HCT116 (cell line): ENCODE measurements at regions not wholly inside any gene's neighbourhood (a gene's known extent, or its start where the extent isn't known, plus 50 kb on each side); places are given as distances from the start of the nearest gene placed in this dataset.

ENCODE experiments used
- ATAC-seq: fragments of 200-7000 bp; cut with Tn5 transposase; 2 replicates; pipeline ENCODE4 v1.9.1; 2020; ENCODE audit warnings: mild to moderate bottlenecking, moderate library complexity
- BruUV-seq: library from RNA; stranded (reverse); fragments of 400-500 nt; replicated peaks from 2 replicates; lab custom pipeline; 2021; lab: Mats Ljungman, UMichigan
- CTCF ChIA-PET: fragments of 300-600 bp; sonication (Branson Sonifier 250); formaldehyde crosslinking; loops from one replicate; lab custom pipeline; 2021; ENCODE audit warnings: antibody characterized with exemption; lab: Charles Lee
- POLR2A ChIA-PET: fragments of 300-600, 350-600 bp; sonication (Branson Sonifier 250); formaldehyde crosslinking; loops from one replicate; lab custom pipeline; 2021; ENCODE audit warnings: antibody characterized with exemption; lab: Charles Lee
- RAD21 ChIA-PET, 2 experiments: fragments of 300-600 bp; sonication (Branson Sonifier 250); formaldehyde crosslinking; loops; one replicate each; lab custom pipeline; 2023; ENCODE audit warnings: low total read pairs in 2 of 2; ENCODE audit not compliant: uncharacterized antibody in 2 of 2, unreplicated experiment in 2 of 2, low non-redundant PET in 1 of 2; lab: Charles Lee
- DNase-seq: peaks from one replicate; pipeline ENCODE4 v3.0.0-alpha.2; 2010; ENCODE audit warnings: low read depth, low spot score
- H2AFZ ChIP-seq: fragments of 200-600 bp; shearing (Covaris generic), sonication (generic); 2 replicates; pipeline ENCODE4 v1.6.1; 2017; ENCODE audit warnings: low read depth, mixed run types, mixed read lengths, antibody characterized with exemption, low read length; ENCODE audit not compliant: poor library complexity, severe bottlenecking
- H3K27ac ChIP-seq: 2 replicates; pipeline ENCODE4 v1.5.1; 2012; ENCODE audit warnings: low read depth, low read length
- H3K27me3 ChIP-seq: fragments of 200-600 bp; sonication (generic); 2 replicates; pipeline ENCODE4 v1.6.1; 2016; ENCODE audit warnings: mixed run types, low read length, mixed read lengths; ENCODE audit not compliant: insufficient read depth
- H3K36me3 ChIP-seq, 2 experiments: fragments of 200-500 bp in 1 of 2; fragments of 200-600 bp in 1 of 2; sonication (Bioruptor generic) in 1 of 2; sonication (generic) in 1 of 2; 2 replicates each; pipeline versions ENCODE4 v1.5.1 to v1.6.1; 2014 to 2016; ENCODE audit warnings: low read length in 2 of 2, inconsistent platforms in 1 of 2, mixed read lengths in 1 of 2, mixed run types in 1 of 2; ENCODE audit not compliant: insufficient read depth in 2 of 2, control insufficient read depth in 1 of 2
- H3K4me1 ChIP-seq, 2 experiments: fragments of 200-600 bp in 1 of 2; sonication (generic) in 1 of 2; 2 replicates each; pipeline versions ENCODE4 v1.5.1 to v1.6.1; 2012 to 2017; ENCODE audit warnings: low read length in 2 of 2, inconsistent platforms in 1 of 2, mild to moderate bottlenecking in 1 of 2, mixed read lengths in 1 of 2, mixed run types in 1 of 2, moderate library complexity in 1 of 2; ENCODE audit not compliant: insufficient read depth in 2 of 2, control insufficient read depth in 1 of 2
- H3K4me2 ChIP-seq: fragments of 200-600 bp; sonication (generic); 2 replicates; pipeline ENCODE4 v1.6.1; 2017; ENCODE audit warnings: mixed run types, low read length, mixed read lengths
- H3K4me3 ChIP-seq, 2 experiments: fragments of 200-600 bp in 1 of 2; sonication (generic) in 1 of 2; replicated peaks in 1 of 2; 2 replicates each; pipeline ENCODE4 v1.5.1; 2011 to 2016; ENCODE audit warnings: low read length in 2 of 2, control low read depth in 1 of 2, low read depth in 1 of 2, mild to moderate bottlenecking in 1 of 2, mixed read lengths in 1 of 2, mixed run types in 1 of 2
- H3K79me2 ChIP-seq: fragments of 200-600 bp; sonication (generic); 2 replicates; pipeline ENCODE4 v1.6.1; 2017; ENCODE audit warnings: mild to moderate bottlenecking, mixed run types, low read length, moderate library complexity, mixed read lengths; ENCODE audit not compliant: insufficient read depth
- H3K9ac ChIP-seq: fragments of 200-600 bp; sonication (generic); 2 replicates; pipeline ENCODE4 v1.6.1; 2016; ENCODE audit warnings: low read length, mixed read lengths
- H3K9me2 ChIP-seq: fragments of 200-600 bp; sonication (generic), shearing (Covaris generic); 2 replicates; pipeline ENCODE4 v1.6.1; 2017; ENCODE audit warnings: mixed run types, mild to moderate bottlenecking, moderate library complexity; ENCODE audit not compliant: insufficient read depth
- H3K9me3 ChIP-seq, 2 experiments: fragments of 200-500 bp in 1 of 2; fragments of 200-600 bp in 1 of 2; sonication (Bioruptor generic) in 1 of 2; sonication (generic) in 1 of 2; 2 replicates each; pipeline ENCODE4 v1.6.1; 2014 to 2017; ENCODE audit warnings: low read length in 2 of 2, mixed read lengths in 2 of 2, inconsistent platforms in 1 of 2, low read depth in 1 of 2, mild to moderate bottlenecking in 1 of 2, mixed run types in 1 of 2, moderate library complexity in 1 of 2; ENCODE audit not compliant: control insufficient read depth in 1 of 2, insufficient read depth in 1 of 2
- H4K20me1 ChIP-seq: fragments of 200-600 bp; sonication (generic), shearing (Covaris generic); 2 replicates; pipeline ENCODE4 v1.6.1; 2017; ENCODE audit warnings: mixed run types, mild to moderate bottlenecking, moderate library complexity; ENCODE audit not compliant: insufficient read depth
- CBX3 ChIP-seq: IDR thresholded peaks from 2 replicates; pipeline ENCODE4 v1.6.1; 2012; ENCODE audit warnings: low read depth
- CEBPB ChIP-seq: IDR thresholded peaks from 2 replicates; pipeline ENCODE4 v1.6.1; 2012; ENCODE audit warnings: low read depth
- ELF1 ChIP-seq: IDR thresholded peaks from 2 replicates; pipeline ENCODE4 v1.6.1; 2012; ENCODE audit warnings: low read depth, borderline replicate concordance
- EZH2 ChIP-seq: fragments of 200-600 bp; sonication (generic); IDR thresholded peaks from 2 replicates; pipeline ENCODE4 v1.6.1; 2017; ENCODE audit warnings: antibody characterized with exemption, mixed run types
- EZH2phosphoT487 ChIP-seq: fragments of 200-600 bp; IDR thresholded peaks from 2 replicates; pipeline ENCODE4 v1.6.1; 2018; ENCODE audit warnings: antibody characterized with exemption, borderline replicate concordance
- FOSL1 ChIP-seq: IDR thresholded peaks from 2 replicates; pipeline ENCODE4 v1.6.1; 2012; ENCODE audit warnings: low read depth
- MAX ChIP-seq: IDR thresholded peaks from 2 replicates; pipeline ENCODE4 v1.6.1; 2012
- POLR2AphosphoS5 ChIP-seq: IDR thresholded peaks from 2 replicates; pipeline ENCODE4 v1.6.1; 2011; ENCODE audit warnings: mild to moderate bottlenecking, low read depth, low read length, moderate library complexity
- REST ChIP-seq: IDR thresholded peaks from 2 replicates; pipeline ENCODE4 v1.6.1; 2012; ENCODE audit warnings: low read depth
- SIN3A ChIP-seq: IDR thresholded peaks from 2 replicates; pipeline ENCODE4 v1.6.1; 2012; ENCODE audit warnings: low read depth
- SP1 ChIP-seq: IDR thresholded peaks from 2 replicates; pipeline ENCODE4 v1.6.1; 2012; ENCODE audit warnings: low read depth
- SRF ChIP-seq: IDR thresholded peaks from 2 replicates; pipeline ENCODE4 v1.6.1; 2012; ENCODE audit warnings: low read depth
- TCF7L2 ChIP-seq: IDR thresholded peaks from 2 replicates; pipeline ENCODE4 v1.7.0; 2011; ENCODE audit warnings: borderline replicate concordance, inconsistent platforms; ENCODE audit not compliant: insufficient read depth, insufficient read length; ENCODE audit errors: extremely low read depth
- ZFX ChIP-seq: fragments of 450-650 bp; IDR thresholded peaks from 2 replicates; pipeline ENCODE4 v1.6.1; 2017
- ZNF274 ChIP-seq: fragments of 200-500 bp; sonication (Bioruptor generic); IDR thresholded peaks from 2 replicates; pipeline ENCODE4 v1.6.1; 2014; ENCODE audit warnings: mild to moderate bottlenecking, low read depth, low read length, inconsistent platforms
- intact Hi-C: fragments of 100-400 bp; cut with micrococcal nuclease; formaldehyde crosslinking; loops from 2 replicates; pipeline ENCODE4 v1.10.0; 2022
- TF ChIP-seq, protein P1 (sequence below), 3 experiments: fragments of 200-600 bp in 1 of 3; sonication (generic) in 1 of 3; IDR thresholded peaks in 2 of 3; conservative IDR thresholded peaks in 1 of 3; 2 replicates each; pipeline ENCODE4 v1.5.1; 2012 to 2017; ENCODE audit warnings: low read depth in 2 of 3, low read length in 2 of 3, antibody characterized with exemption in 1 of 3, borderline replicate concordance in 1 of 3, control low read depth in 1 of 3, mild to moderate bottlenecking in 1 of 3, mixed read lengths in 1 of 3, mixed run types in 1 of 3, moderate library complexity in 1 of 3; ENCODE audit not compliant: insufficient read depth in 1 of 3
- TF ChIP-seq, protein P2 (sequence below): IDR thresholded peaks from 2 replicates; pipeline ENCODE4 v1.6.1; 2011; ENCODE audit warnings: mild to moderate bottlenecking, low read length, moderate library complexity; ENCODE audit not compliant: insufficient replicate concordance; ENCODE audit errors: extremely low read depth

- ChIA-PET RAD21 (no interaction called here), CTCF (no interaction called here), POLR2A (no interaction called here)
- DNase-seq (no peak), ATAC-seq (no peak)
- Histone ChIP-seq H2AFZ (no peak overlapping the region), H3K4me2 (no peak overlapping the region), H3K27ac (no peak overlapping the region), H3K9me3 (no peaks in the 10 kb centered on the region), H3K9ac (no peak overlapping the region), H3K4me3 (no peak overlapping the region), H3K27me3 (no peaks in the 10 kb centered on the region), H4K20me1 (no peaks in the 10 kb centered on the region), H3K79me2 (no peaks in the 10 kb centered on the region), H3K4me1 (no peaks in the 10 kb centered on the region), H3K9me2 (no peaks in the 10 kb centered on the region), H3K36me3 (no peaks in the 10 kb centered on the region)
- BruUV-seq = no TSS peak
- no peak for TF ChIP-seq SIN3A
- TF ChIP-seq, protein P1, sequence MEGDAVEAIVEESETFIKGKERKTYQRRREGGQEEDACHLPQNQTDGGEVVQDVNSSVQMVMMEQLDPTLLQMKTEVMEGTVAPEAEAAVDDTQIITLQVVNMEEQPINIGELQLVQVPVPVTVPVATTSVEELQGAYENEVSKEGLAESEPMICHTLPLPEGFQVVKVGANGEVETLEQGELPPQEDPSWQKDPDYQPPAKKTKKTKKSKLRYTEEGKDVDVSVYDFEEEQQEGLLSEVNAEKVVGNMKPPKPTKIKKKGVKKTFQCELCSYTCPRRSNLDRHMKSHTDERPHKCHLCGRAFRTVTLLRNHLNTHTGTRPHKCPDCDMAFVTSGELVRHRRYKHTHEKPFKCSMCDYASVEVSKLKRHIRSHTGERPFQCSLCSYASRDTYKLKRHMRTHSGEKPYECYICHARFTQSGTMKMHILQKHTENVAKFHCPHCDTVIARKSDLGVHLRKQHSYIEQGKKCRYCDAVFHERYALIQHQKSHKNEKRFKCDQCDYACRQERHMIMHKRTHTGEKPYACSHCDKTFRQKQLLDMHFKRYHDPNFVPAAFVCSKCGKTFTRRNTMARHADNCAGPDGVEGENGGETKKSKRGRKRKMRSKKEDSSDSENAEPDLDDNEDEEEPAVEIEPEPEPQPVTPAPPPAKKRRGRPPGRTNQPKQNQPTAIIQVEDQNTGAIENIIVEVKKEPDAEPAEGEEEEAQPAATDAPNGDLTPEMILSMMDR (IDR thresholded peaks at IDR 0.05 in 2 of 3, conservative IDR thresholded peaks at IDR 0.05 in 1 of 3; ENCODE audit: borderline replicate concordance in 1 of 3, insufficient read depth in 1 of 3, low read depth in 2 of 3, low read length in 2 of 3) = no peak
- no peak for TF ChIP-seq ZFX
- no peak for TF ChIP-seq ELF1
- TF ChIP-seq REST = no peak
- no peak for TF ChIP-seq MAX
- TF ChIP-seq SRF = no peak
- TF ChIP-seq EZH2 = no peak
- no peak for TF ChIP-seq CBX3
- TF ChIP-seq FOSL1 = no peak
- TF ChIP-seq POLR2AphosphoS5 = no peak
- no peak for TF ChIP-seq TCF7L2
- no peak for TF ChIP-seq SP1
- TF ChIP-seq, protein P2, sequence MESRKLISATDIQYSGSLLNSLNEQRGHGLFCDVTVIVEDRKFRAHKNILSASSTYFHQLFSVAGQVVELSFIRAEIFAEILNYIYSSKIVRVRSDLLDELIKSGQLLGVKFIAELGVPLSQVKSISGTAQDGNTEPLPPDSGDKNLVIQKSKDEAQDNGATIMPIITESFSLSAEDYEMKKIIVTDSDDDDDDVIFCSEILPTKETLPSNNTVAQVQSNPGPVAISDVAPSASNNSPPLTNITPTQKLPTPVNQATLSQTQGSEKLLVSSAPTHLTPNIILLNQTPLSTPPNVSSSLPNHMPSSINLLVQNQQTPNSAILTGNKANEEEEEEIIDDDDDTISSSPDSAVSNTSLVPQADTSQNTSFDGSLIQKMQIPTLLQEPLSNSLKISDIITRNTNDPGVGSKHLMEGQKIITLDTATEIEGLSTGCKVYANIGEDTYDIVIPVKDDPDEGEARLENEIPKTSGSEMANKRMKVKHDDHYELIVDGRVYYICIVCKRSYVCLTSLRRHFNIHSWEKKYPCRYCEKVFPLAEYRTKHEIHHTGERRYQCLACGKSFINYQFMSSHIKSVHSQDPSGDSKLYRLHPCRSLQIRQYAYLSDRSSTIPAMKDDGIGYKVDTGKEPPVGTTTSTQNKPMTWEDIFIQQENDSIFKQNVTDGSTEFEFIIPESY = no peak
- TF ChIP-seq EZH2phosphoT487 = no peak
- TF ChIP-seq ZNF274 = no peak
- TF ChIP-seq CEBPB = no peak
- intact Hi-C loops = no loop called here
Observed at GRCh38 chr3:104763007-104763406, 603.7 kb upstream of the ALCAM start.
